Choroid plexus epithelial cell (primary cell): ENCODE measurements at regions not wholly inside any gene's neighbourhood (a gene's known extent, or its start where the extent isn't known, plus 50 kb on each side); places are given as distances from the start of the nearest gene placed in this dataset.
A peak's percentile ranks its signal among the peaks of the same experiment; 100 is the strongest.

Experiments
- DNase-seq: peaks from one replicate; pipeline ENCODE4 v3.0.0-alpha.2; 2010; ENCODE audit warnings: low read depth
- H3K4me3 ChIP-seq: 2 replicates; pipeline ENCODE4 v1.5.1; 2011; ENCODE audit warnings: low read depth, mild to moderate bottlenecking, control low read depth, low read length, moderate library complexity
- CTCF ChIP-seq: conservative IDR thresholded peaks from 2 replicates; pipeline ENCODE4 v1.5.1; 2011; ENCODE audit warnings: low read depth, mild to moderate bottlenecking, control low read depth, inconsistent platforms, low read length, moderate library complexity

GRCh38 chr18:29002747-29003146 is 825.8 kb upstream of the CDH2 start:
- no peak for DNase-seq
- TF ChIP-seq CTCF: no peak
- no peak overlapping the region for H3K4me3 ChIP-seq

GRCh38 chr18:28999726-29000125 is 822.8 kb upstream of the CDH2 start:
- TF ChIP-seq CTCF: no peak
- H3K4me3 ChIP-seq: no peak overlapping the region
- no peak for DNase-seq

- peak; percentile 51 for TF ChIP-seq CTCF
- H3K4me3 ChIP-seq: no peak overlapping the region
- DNase-seq: peak; percentile 32
Measured at GRCh38 chr18:28995319-28995718, 818.4 kb upstream of the CDH2 start.

- no peak for TF ChIP-seq CTCF
- H3K4me3 ChIP-seq: no peak overlapping the region
- DNase-seq: no peak
Measured at GRCh38 chr18:28984731-28985130, 807.8 kb upstream of the CDH2 start.

- H3K4me3 ChIP-seq: no peak overlapping the region
- TF ChIP-seq CTCF: no peak
- DNase-seq: no peak
Measured at GRCh38 chr18:28974504-28974903, 797.6 kb upstream of the CDH2 start.

GRCh38 chr18:28973324-28973723 is 796.4 kb upstream of the CDH2 start:
- no peak overlapping the region for H3K4me3 ChIP-seq
- TF ChIP-seq CTCF: no peak
- DNase-seq: no peak

GRCh38 chr18:28972333-28972907 is 795.5 kb upstream of the CDH2 start:
- no peak for DNase-seq
- no peak for TF ChIP-seq CTCF

More at GRCh38 chr18:28972333-28972907, 795.5 kb upstream of the CDH2 start:
- no peak overlapping the region for H3K4me3 ChIP-seq
